ENCODE measurements at regions not wholly inside any gene's neighbourhood (a gene's known extent, or its start where the extent isn't known, plus 50 kb on each side); places are given as distances from the start of the nearest gene placed in this dataset.
"Not testable (repeated sequence)": the region's sequence is repeated elsewhere in the genome, so short reads cannot be mapped to it uniquely, and the experiment has no call there.

DNA sequence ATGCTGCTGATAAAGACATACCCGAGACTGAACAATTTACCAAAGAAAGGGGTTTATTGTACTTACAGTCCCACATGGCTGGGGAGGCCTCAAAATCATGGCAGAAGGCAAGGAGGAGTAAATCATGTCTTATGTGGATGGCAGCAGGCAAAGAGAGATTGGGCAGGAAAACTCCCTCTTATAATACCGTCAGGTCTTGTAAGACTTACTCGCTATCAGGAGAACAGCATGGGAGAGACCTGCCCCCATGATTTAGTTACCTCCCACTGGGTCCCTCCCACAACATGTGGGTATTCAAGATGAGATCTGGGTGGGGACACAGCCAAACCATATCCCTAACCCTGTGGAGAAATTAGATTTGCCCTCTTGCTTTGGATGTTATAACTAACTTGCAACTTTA, 1068.0 kb upstream of the ZEB2 start:
- DNase-seq = no peak

DNA sequence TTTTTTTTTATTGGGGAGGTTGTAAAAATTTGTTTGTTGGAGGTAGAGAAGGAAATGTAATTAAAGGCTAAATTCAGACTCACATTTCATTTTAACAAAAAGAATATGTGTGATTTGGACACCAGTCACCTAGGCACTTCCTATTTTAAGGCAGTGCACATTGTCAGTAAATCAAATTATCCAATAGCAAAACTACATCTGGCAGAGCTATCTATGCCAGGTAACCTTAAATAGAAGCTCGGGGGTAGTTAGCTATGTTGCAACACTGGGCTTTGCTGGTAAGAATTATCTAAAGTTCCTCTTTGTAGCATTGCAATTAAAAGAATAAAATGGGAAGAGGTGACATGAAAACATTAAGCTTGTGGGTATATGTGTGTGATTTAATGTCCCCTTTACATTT, 1064.4 kb upstream of the ZEB2 start:
- DNase-seq = peak; percentile 17

DNA sequence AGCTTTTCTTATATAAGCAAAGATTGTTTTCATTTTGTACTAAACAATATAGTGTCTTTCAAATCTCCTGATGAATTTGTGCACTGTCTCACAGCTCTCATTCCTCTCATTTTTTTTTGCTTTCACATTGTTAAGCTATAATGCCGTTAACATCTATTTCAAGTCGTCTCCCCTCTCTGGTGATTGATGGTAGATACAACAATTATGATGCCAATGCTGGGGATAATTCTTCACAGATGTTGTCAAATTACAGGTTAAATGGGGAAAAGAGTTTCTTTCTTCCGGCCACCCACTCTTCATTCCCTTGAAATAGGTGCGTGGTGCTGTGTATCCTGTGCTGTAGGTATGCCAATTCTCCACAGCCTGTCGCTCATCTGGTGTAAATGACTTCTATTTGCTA, 1053.7 kb upstream of the ZEB2 start:
- DNase-seq = no peak

DNA sequence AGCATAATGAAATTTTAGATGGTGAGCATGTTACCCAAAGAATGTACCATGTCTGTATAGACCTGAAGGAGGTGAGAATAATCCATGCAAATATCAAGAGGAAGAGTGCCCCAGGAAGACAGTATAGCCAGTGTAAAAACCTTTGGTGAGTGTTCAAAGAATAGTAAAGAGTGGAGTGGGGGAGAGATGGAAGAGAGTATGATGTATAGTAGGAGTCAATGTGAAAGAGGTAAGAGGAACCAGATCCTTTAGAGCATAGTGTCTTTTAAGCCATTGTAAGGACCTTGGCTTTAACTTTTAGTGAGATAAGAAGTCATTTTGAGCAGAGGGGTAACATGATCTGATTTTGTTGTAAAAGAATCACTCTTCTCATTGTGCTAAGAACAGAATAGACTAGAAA, 1052.3 kb upstream of the ZEB2 start:
- no peak for DNase-seq

DNA sequence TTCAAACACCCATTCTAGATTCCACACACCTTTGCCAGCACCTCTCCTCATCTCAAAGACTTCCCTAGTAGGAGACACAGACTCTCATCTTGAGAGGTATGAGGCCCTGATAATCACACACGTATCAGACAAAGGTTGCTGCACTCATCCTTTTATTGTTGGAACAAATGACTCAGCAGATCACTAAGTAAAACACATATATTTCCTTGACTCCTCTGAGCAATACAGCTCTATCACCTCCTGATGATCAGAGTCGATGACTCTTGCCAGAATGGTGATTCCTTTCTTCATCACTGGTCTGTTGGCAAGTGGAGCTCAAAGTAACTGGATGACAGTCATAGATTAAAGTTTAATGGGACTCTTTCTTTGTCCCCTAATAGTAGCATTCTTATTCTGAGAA, 1049.2 kb upstream of the ZEB2 start:
- DNase-seq = no peak

DNA sequence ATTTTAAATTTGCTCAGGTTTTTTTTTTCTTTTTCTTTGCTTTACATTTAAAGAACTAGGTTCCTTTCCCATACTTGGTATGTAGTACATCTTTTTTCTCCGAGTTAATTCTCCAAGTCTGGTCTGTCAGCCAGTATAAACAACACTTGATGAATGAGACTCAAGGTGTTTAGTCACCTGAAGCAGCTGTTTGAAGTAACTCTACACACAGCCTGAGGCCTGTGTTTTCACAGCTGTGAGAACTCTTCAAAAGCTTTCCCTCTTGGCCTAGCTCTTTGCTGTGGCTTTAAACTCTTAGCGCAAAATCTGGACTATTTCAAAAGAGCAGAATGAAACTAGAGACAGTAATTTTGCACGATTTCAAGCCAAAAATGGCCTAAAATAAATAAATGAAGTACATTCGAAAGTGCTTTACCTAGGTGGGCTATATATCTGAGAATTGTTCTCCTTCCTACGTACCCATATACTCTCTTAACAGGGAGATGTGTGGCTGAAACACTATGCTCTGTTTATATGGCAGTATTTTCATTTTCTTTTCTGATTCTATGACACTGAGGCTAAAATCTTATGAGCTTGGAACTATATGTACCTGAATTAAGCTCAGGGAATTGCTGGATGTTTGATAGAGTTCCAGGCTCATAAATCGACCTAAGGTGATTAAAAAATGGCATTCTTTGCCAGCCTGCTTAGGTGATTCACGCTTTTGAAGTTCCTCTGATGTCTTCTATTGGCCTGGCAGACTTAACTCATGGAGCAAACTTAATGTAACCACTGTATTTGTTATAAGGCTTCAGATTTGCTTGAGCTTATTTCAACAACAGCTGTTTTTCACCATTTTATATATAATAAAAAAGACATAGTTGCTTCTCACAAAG, 1044.1 kb upstream of the ZEB2 start:
- no peak for DNase-seq

DNA sequence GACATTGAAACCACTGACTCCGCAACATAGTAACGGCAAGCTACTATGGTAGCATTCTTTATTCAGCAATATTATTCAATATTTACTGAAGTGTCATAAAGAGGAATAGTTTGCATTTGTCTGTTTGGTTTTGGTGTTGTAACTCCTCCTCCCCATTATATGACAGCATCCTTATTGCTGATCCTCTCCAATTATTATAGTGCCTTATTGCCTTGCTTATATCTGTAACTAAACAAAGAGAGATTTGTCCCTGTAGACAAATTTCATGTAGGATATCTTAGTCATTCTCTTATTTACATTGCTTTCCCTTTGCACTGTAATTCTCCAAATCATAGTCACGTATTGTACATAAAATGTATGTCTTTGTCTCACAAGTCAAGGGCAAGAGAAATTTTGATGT, 1041.2 kb upstream of the ZEB2 start:
- DNase-seq = no peak

DNA sequence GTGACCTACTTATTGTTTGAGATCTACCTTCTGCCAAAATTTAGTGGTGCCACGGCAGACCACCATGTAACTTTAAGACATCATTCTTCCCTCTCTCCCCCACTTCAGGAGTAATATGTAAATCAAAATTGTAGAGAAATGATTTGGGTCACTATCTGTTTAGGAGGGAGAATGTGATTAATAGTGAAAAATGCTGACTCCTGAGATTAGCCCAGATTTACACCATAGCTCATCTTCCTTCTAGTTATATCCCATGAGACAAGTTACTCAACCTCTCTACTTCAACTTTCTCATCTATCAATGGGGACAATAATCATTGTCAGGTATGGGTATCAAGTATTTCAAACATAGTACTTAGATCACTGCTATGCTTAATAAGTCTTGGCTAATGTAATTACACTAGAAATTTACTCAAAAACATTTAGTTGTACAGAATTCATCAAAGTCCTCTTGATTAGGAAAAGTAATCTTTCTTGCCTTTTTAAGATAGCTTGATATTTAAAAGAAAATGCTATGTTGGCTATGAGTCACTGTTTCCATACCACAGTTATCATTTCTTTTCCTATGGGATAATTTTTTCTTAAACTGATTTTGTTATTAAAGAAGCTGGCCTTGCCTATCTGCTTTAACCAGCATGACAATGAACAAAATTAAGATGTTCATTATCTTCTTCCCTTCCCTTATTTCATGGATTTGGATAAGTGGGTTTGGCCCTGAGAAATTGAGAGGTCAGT, 1038.9 kb upstream of the ZEB2 start:
- DNase-seq = no peak

DNA sequence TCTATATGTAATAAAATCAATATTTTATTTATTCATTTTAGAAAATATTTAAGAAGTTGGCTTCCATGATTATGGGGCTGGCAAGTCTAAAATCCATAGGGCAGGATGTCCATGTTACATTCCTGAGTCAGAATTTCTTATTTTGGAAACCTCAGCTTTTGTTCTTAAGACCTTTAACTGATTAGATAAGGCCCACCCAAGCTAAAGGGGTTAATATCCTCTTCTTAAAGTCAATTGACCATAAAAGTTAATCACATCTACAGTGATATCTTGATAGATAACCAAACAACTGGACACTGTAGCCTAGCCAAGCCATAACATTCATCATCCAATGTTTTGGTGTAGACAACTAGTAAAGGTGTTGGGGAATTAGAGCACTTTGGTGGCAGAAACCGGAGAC, 1035.4 kb upstream of the ZEB2 start:
- no peak for DNase-seq

DNA sequence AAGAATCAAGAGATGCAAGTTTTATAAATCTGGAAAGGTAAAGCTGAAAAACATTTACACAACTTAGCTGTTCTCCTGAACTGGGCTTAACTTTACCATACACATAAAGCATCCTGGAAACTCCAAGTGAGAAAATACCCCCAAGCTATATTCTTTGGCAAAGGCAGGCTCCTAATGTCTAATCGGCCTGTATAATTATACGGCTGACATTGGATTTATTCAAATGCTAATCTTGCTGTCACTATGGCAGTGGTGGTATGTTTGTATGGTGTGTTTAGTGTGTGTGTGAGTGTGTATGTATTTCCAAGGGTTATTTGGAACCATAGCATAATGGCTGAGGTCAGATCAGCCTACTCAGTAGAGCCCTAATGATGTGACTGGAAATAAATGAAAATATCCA, 1031.8 kb upstream of the ZEB2 start:
- DNase-seq = no peak

DNA sequence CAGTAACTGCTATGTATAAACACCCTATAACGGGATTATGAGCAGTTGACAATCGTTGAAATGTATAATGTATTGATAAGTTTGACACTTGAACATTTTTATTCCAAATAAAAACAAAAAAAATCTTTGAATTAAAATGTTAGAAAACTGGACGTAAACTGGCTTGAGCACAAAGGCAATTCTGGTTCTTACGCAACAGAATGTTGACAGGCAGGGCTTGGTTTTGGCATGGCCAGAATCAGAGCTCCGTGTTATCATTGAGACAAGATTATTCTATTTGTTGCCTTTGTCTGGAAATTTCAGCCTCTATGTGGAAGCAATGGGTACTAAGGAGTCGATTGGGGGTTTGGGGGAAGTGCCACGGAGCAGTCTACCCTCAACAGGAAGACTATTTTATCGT, 1028.6 kb upstream of the ZEB2 start:
- no peak for DNase-seq

DNA sequence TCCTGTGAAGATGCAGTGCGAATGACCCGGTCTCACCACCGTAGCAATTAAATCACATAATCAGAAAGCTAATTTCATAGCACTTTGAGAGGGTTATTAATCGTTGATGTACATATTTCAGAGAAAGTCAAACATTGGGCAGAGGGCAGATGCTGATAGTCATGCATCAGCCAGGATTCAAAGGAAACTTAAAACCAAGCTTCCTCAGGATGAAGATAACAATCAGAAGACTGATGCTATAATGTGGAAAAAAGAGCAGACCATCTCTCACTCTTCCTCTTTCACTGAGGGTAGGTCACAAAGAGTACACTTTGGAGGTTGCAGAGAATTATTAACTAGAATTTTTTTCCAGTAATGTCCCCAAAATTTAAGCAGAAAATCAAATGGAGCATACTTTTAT, 1027.7 kb upstream of the ZEB2 start:
- no peak for DNase-seq

DNA sequence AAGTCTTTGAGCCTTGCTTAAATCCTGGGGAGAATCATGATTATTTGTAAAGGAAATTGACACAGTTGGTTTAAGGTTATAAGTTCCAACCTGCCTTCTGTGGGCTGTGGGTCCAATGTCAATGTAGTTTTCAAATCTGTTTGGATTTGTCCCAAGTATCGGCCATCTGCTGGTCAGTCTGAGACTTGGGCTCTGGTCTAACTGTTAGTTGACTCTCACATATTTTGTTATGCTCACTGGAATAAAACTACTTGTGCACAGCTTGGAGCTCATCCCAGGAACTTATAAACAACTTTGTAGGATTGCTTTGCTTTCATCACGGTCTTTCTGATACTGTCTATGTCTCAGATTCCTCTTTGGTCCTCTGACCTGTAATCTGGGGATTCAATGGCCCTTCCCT, 1026.2 kb upstream of the ZEB2 start:
- no peak for DNase-seq

DNA sequence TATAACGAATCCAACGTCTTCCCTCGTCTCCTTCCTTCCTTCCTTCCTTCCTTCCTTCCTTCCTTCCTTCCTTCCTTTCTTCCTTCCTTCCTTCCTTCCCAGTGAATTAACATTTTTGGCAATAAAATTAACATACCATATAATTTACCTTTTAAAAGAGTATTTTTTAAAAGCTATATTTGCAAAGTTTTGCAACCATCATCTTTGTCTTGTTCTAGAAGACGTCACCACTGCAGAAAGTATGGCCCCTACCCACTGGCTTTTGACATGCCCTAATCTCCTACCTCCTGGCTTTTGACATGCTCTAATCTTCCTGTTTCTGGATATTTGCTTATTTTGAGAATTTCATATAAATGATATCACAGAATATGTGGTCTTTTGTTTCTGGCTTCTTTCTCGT, 1023.9 kb upstream of the ZEB2 start:
- DNase-seq = no peak

DNA sequence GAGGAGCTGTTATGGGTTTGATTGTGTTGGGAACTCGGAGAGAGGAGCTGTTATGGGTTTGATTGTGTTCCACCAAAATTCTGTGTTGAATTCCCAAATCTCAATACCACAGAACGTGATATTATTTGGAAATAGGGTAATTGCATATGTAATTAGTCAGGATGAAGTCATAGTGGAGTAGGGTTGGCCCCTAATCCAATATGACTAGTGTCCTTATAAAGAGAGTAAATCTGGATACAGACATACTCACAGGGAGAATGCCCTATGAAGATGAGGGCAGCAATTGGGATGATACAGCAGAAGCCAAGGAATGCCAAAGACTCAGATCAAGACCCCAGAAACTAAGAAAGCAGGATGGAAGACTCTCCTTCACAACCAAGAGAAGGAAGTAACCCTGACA, 1023.2 kb upstream of the ZEB2 start:
- DNase-seq = no peak

DNA sequence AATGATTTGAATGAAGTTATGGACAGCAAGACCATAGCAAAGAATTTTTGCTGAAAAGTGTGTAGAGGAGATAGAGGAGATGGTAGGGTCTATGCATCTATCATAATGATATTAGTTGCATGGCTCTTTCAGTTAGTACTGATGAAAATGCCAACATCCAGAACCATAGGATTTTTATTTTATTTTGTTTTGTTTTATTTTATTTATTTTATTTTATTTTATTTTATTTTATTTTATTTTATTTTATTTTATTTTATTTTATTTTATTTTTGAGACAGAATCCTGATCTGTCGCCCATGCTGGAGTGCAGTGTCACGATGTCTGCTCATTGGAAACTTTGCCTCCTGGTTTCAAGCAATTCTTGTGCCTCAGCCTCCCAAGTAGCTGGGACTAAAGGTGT, 1021.1 kb upstream of the ZEB2 start:
- DNase-seq = no peak

DNA sequence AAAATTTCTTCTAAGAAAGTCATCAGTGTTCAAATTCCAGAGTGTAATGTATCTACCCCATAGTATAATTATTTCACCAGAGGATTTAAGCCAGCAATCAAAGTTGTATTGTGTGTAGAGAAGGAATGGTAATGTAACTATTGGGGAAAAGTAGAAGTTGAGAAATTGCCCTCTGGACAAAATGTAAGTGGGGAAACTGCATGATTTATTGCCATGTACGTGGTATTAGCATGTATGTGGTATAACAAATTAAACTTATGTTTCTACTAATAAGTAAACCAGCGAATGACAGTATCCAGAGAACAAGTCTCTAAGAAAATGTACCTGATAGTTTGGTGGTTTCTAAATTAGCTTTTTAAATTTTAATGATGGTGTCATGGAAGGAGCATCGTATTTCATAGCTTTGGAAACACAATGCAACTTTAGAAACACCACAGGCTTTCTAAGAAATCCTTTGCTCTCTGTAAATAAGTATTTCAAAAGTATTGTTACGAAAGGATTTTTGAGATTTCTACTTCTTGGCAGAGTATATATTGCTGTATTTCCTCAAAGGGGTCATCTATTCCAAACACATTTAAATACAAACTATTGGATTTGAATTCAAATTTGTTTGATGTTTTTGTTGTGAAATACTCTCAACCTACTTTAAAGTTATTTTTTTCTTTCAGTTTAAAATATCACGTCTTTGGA, 1018.9 kb upstream of the ZEB2 start:
- DNase-seq = no peak

DNA sequence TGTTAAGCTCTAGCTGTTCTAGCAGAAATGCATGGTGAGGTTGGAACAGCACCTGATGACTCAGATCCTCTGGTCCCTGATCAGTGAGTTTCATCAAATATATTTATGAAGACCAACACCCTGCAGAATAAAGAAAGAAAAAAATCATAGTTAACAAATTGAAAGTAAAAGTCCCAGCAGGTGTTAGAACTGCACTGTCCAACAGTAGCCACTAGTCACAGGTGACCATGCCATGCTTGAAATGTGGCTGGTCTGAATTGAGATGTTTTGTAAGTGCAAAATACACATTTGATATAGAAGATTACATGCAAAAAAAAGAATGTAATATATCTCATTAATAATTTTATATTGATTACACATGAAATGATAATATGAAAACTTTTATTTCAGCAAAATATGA, 1010.7 kb upstream of the ZEB2 start:
- DNase-seq = no peak

DNA sequence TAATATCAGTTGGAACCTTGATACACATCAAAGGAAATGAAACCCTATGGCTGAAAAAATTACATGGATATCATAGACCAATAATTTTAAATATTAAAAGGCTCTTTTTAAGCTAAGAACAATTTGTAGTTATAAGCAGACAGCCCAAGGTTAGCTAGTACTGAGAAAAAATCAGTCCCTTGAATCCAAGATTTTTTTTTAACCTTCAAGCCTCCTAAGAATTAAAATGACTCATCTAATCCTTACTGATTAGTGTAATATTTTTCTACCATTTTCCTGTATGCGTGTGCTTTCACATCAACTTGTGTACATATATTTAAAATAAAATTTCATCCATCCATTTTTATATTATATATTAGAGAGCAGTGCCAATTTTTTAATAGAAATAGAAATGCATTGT, 1004.9 kb upstream of the ZEB2 start:
- DNase-seq = no peak

DNA sequence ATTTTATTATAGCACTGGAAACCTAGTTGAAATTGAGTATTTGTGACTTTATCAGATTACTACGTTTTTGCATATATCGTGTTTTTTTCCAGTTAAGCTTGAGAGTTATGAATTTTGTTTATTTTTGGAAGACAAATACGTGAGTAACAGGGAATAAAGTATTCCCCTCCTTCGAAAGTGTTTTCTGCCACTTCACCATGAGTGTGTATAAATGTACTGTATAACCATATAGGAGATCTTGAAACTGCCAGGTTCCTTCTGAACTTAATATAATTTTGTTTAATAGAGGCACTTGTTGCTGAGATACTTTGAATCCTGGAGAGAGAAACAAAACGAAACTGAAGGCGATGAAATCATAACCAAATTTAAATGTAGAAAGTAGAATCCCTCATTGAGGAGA, 1004.4 kb upstream of the ZEB2 start:
- peak; percentile 9 for DNase-seq

DNA sequence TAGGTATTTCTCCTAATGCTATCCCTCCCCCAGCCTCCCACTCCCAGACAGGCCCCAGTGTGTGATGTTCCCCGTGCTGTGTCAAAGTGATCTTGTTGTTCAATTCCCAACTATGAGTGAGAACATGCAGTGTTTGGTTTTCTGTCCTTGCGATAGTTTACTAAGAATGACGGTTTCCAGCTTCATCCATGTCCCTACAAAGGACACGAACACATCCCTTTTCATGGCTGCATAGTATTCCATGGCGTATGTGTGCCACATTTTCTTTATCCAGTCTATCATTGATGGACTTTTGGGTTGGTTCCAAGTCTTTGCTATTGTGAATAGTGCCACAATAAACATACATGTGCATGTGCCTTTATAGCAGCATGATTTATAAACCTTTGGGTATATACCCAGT, 999.3 kb upstream of the ZEB2 start:
- DNase-seq = not testable (repeated sequence)

DNA sequence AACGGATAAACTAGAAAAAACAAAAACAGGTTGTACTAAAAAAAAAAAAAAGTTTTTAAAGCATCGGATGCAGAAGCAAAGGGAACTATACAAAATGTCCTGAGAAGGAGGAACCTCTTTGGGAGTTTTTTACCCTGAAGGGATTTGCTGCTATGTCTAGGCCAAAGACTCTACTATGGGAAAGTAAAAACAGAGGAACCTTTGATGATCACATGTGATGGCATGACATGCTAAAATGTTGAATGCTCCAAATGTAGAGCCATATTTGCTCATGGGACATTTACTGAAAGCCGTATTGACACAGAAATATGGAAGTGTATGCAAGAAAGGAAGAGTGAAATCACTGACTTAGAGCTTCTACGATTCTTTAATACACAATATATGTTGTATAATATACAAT, 992.0 kb upstream of the ZEB2 start:
- DNase-seq = no peak

DNA sequence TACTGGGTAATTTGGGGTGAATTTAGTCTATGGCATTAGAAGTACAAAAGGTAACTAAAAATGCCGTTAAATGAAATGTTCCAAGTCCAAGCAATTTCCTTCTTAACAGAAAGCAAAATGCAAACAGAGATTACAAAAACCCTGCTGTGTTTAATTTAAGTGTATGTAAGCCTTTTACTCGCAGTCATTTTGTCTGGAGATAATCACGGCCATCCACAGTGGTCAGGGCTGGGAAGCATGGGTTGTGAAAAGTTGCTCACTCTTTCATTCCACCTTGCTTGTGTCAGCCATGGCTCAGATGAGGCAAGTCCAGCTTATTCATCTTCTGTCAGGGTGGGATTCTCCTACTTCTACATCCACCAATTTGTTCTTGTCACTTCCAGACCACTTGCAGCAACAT, 983.6 kb upstream of the ZEB2 start:
- no peak for DNase-seq

DNA sequence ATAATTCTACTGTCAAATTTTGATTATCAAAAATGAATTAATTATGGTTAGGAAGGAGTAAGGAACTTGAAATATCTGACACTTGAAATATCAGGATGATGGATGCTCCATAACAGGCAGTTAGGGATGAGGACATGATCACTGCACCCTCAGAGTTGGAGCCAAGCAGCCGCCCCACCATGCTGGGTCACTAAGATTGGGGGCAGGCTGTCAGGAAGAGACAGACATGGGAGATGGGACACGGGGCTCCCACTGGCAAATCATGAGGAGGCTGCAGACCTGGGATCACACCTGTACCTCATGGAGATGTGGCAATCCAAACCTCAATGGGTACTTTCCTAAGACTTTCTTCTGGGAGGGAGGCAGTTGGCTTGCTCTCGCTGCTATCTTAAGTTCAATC, 982.0 kb upstream of the ZEB2 start:
- DNase-seq = no peak
